ENCODE measurements at regions not wholly inside any gene's neighbourhood (a gene's known extent, or its start where the extent isn't known, plus 50 kb on each side); places are given as distances from the start of the nearest gene placed in this dataset.

GRCh38 chr10:128475686-128476367 is 349.6 kb upstream of the MKI67 start:
- no peak overlapping the region for H3K4me3 ChIP-seq (ENCODE audit: low read length)
- TF ChIP-seq CTCF (IDR thresholded peaks at IDR 0.05; ENCODE audit: insufficient read depth, low read depth, low read length, missing control alignments), result no peak
- DNase-seq (ENCODE audit: low read depth), result no peak

GRCh38 chr10:128476368-128476725 is 350.1 kb upstream of the MKI67 start:
- no peak overlapping the region for H3K4me3 ChIP-seq (ENCODE audit: low read length)
- no peak for TF ChIP-seq CTCF (IDR thresholded peaks at IDR 0.05; ENCODE audit: insufficient read depth, low read depth, low read length, missing control alignments)
- no peak for DNase-seq (ENCODE audit: low read depth)

- no peak for DNase-seq (ENCODE audit: low read depth)
- no peak overlapping the region for H3K4me3 ChIP-seq (ENCODE audit: low read length)
- no peak for TF ChIP-seq CTCF (IDR thresholded peaks at IDR 0.05; ENCODE audit: insufficient read depth, low read depth, low read length, missing control alignments)
Observed at GRCh38 chr10:128476845-128477244, 350.6 kb upstream of the MKI67 start.

DNA sequence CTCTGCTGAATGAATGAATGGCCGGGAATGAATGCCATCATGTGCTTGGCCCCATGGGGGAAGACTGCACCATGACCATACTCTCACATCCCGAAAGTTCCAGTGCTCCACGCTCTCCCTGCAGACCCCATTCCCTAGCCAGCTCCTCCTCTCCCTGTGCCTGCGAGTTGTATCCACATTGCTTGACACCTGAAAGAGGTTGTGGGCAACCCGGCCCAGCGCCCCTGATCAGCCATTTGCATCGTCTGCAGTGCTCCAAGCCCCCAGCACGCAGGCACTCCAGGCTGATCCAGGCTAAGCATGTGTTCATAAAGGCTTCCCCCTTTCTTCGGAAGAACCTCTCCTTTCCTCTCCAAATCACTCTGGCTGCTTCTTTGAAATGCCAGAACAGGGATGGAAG is 354.4 kb upstream of the MKI67 start:
- no peak for DNase-seq (ENCODE audit: low read depth)
- H3K4me3 ChIP-seq (ENCODE audit: low read length), result no peak overlapping the region
- no peak for TF ChIP-seq CTCF (IDR thresholded peaks at IDR 0.05; ENCODE audit: insufficient read depth, low read depth, low read length, missing control alignments)

DNA sequence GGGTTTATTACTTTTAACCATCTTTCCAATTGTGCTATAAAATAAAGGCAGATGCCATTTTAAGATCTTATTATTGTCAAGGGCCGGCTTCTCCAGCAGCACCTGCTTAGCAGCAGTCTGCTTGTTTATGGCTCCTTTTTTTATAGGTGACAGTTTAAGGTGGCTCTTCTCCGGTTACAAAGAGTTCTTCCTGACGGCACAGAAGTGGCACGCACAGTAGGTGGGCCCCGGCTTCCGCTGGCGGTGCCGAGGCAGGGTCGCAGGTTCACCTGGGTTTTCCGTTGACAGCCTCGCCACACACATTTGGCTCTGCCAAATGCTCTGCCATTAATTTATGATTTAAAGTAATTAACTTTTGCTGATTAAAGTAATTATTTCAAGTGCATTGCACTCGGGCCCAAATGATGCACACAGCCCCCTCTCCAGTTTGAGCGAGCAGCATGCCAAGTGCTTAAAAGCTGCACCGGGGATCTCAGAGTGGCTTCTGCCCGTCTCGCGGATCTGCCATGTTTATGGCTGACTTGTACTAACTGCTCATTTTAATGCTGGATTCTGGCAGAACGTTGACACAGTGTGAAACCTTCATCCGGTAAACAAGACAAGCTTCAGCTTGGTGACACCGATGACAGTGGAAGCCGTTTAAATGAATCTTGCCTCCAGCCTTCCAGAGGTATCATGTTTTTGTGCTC is 355.1 kb upstream of the MKI67 start:
- no peak overlapping the region for H3K4me3 ChIP-seq (ENCODE audit: low read length)
- no peak for DNase-seq (ENCODE audit: low read depth)
- no peak for TF ChIP-seq CTCF (IDR thresholded peaks at IDR 0.05; ENCODE audit: insufficient read depth, low read depth, low read length, missing control alignments)

- no peak overlapping the region for H3K4me3 ChIP-seq (ENCODE audit: low read length)
- no peak for TF ChIP-seq CTCF (IDR thresholded peaks at IDR 0.05; ENCODE audit: insufficient read depth, low read depth, low read length, missing control alignments)
- DNase-seq (ENCODE audit: low read depth), result no peak
Observed at GRCh38 chr10:128482052-128482451, 355.8 kb upstream of the MKI67 start.

DNA sequence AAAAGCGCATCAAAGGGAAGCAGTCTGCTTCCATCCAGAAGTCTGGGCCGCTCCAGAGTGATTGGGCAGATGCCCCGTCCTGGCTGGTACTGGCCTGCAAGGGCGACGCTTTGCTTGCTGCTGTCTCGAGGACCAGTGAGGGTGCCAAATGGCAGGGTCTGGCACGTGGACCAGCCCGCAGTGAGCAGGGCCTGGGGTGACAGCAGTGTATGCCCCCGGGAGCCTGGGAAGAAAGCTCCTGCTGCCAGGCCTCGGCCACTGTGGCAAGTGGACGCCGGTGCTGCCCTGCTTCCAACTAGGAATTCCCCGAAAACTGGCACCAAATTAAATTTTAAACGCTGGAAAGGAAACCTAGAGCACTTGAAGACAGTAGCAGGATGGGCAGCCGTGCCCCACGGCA is 357.0 kb upstream of the MKI67 start:
- no peak for DNase-seq (ENCODE audit: low read depth)
- TF ChIP-seq CTCF (IDR thresholded peaks at IDR 0.05; ENCODE audit: insufficient read depth, low read depth, low read length, missing control alignments), result no peak
- no peak overlapping the region for H3K4me3 ChIP-seq (ENCODE audit: low read length)

Measured in epithelial cell of esophagus (primary cell).